HCT116 (cell line): ENCODE measurements at regions not wholly inside any gene's neighbourhood (a gene's known extent, or its start where the extent isn't known, plus 50 kb on each side); places are given as distances from the start of the nearest gene placed in this dataset.

ENCODE experiments used
- ATAC-seq: fragments of 200-7000 bp; cut with Tn5 transposase; 2 replicates; pipeline ENCODE4 v1.9.1; 2020; ENCODE audit warnings: mild to moderate bottlenecking, moderate library complexity
- BruUV-seq: library from RNA; stranded (reverse); fragments of 400-500 nt; replicated peaks from 2 replicates; lab custom pipeline; 2021; lab: Mats Ljungman, UMichigan
- CTCF ChIA-PET: fragments of 300-600 bp; sonication (Branson Sonifier 250); formaldehyde crosslinking; loops from one replicate; lab custom pipeline; 2021; ENCODE audit warnings: antibody characterized with exemption; lab: Charles Lee
- POLR2A ChIA-PET: fragments of 300-600, 350-600 bp; sonication (Branson Sonifier 250); formaldehyde crosslinking; loops from one replicate; lab custom pipeline; 2021; ENCODE audit warnings: antibody characterized with exemption; lab: Charles Lee
- RAD21 ChIA-PET, 2 experiments: fragments of 300-600 bp; sonication (Branson Sonifier 250); formaldehyde crosslinking; loops; one replicate each; lab custom pipeline; 2023; ENCODE audit warnings: low total read pairs in 2 of 2; ENCODE audit not compliant: uncharacterized antibody in 2 of 2, unreplicated experiment in 2 of 2, low non-redundant PET in 1 of 2; lab: Charles Lee
- DNase-seq: peaks from one replicate; pipeline ENCODE4 v3.0.0-alpha.2; 2010; ENCODE audit warnings: low read depth, low spot score
- H2AFZ ChIP-seq: fragments of 200-600 bp; shearing (Covaris generic), sonication (generic); 2 replicates; pipeline ENCODE4 v1.6.1; 2017; ENCODE audit warnings: low read depth, mixed run types, mixed read lengths, antibody characterized with exemption, low read length; ENCODE audit not compliant: poor library complexity, severe bottlenecking
- H3K27ac ChIP-seq: 2 replicates; pipeline ENCODE4 v1.5.1; 2012; ENCODE audit warnings: low read depth, low read length
- H3K27me3 ChIP-seq: fragments of 200-600 bp; sonication (generic); 2 replicates; pipeline ENCODE4 v1.6.1; 2016; ENCODE audit warnings: mixed run types, low read length, mixed read lengths; ENCODE audit not compliant: insufficient read depth
- H3K36me3 ChIP-seq, 2 experiments: fragments of 200-500 bp in 1 of 2; fragments of 200-600 bp in 1 of 2; sonication (Bioruptor generic) in 1 of 2; sonication (generic) in 1 of 2; 2 replicates each; pipeline versions ENCODE4 v1.5.1 to v1.6.1; 2014 to 2016; ENCODE audit warnings: low read length in 2 of 2, inconsistent platforms in 1 of 2, mixed read lengths in 1 of 2, mixed run types in 1 of 2; ENCODE audit not compliant: insufficient read depth in 2 of 2, control insufficient read depth in 1 of 2
- H3K4me1 ChIP-seq, 2 experiments: fragments of 200-600 bp in 1 of 2; sonication (generic) in 1 of 2; 2 replicates each; pipeline versions ENCODE4 v1.5.1 to v1.6.1; 2012 to 2017; ENCODE audit warnings: low read length in 2 of 2, inconsistent platforms in 1 of 2, mild to moderate bottlenecking in 1 of 2, mixed read lengths in 1 of 2, mixed run types in 1 of 2, moderate library complexity in 1 of 2; ENCODE audit not compliant: insufficient read depth in 2 of 2, control insufficient read depth in 1 of 2
- H3K4me2 ChIP-seq: fragments of 200-600 bp; sonication (generic); 2 replicates; pipeline ENCODE4 v1.6.1; 2017; ENCODE audit warnings: mixed run types, low read length, mixed read lengths
- H3K4me3 ChIP-seq, 2 experiments: fragments of 200-600 bp in 1 of 2; sonication (generic) in 1 of 2; replicated peaks in 1 of 2; 2 replicates each; pipeline ENCODE4 v1.5.1; 2011 to 2016; ENCODE audit warnings: low read length in 2 of 2, control low read depth in 1 of 2, low read depth in 1 of 2, mild to moderate bottlenecking in 1 of 2, mixed read lengths in 1 of 2, mixed run types in 1 of 2
- H3K79me2 ChIP-seq: fragments of 200-600 bp; sonication (generic); 2 replicates; pipeline ENCODE4 v1.6.1; 2017; ENCODE audit warnings: mild to moderate bottlenecking, mixed run types, low read length, moderate library complexity, mixed read lengths; ENCODE audit not compliant: insufficient read depth
- H3K9ac ChIP-seq: fragments of 200-600 bp; sonication (generic); 2 replicates; pipeline ENCODE4 v1.6.1; 2016; ENCODE audit warnings: low read length, mixed read lengths
- H3K9me2 ChIP-seq: fragments of 200-600 bp; sonication (generic), shearing (Covaris generic); 2 replicates; pipeline ENCODE4 v1.6.1; 2017; ENCODE audit warnings: mixed run types, mild to moderate bottlenecking, moderate library complexity; ENCODE audit not compliant: insufficient read depth
- H3K9me3 ChIP-seq, 2 experiments: fragments of 200-500 bp in 1 of 2; fragments of 200-600 bp in 1 of 2; sonication (Bioruptor generic) in 1 of 2; sonication (generic) in 1 of 2; 2 replicates each; pipeline ENCODE4 v1.6.1; 2014 to 2017; ENCODE audit warnings: low read length in 2 of 2, mixed read lengths in 2 of 2, inconsistent platforms in 1 of 2, low read depth in 1 of 2, mild to moderate bottlenecking in 1 of 2, mixed run types in 1 of 2, moderate library complexity in 1 of 2; ENCODE audit not compliant: control insufficient read depth in 1 of 2, insufficient read depth in 1 of 2
- H4K20me1 ChIP-seq: fragments of 200-600 bp; sonication (generic), shearing (Covaris generic); 2 replicates; pipeline ENCODE4 v1.6.1; 2017; ENCODE audit warnings: mixed run types, mild to moderate bottlenecking, moderate library complexity; ENCODE audit not compliant: insufficient read depth
- CBX3 ChIP-seq: IDR thresholded peaks from 2 replicates; pipeline ENCODE4 v1.6.1; 2012; ENCODE audit warnings: low read depth
- CEBPB ChIP-seq: IDR thresholded peaks from 2 replicates; pipeline ENCODE4 v1.6.1; 2012; ENCODE audit warnings: low read depth
- CTCF ChIP-seq, 3 experiments: fragments of 200-600 bp in 1 of 3; sonication (generic) in 1 of 3; IDR thresholded peaks in 2 of 3; conservative IDR thresholded peaks in 1 of 3; 2 replicates each; pipeline ENCODE4 v1.5.1; 2012 to 2017; ENCODE audit warnings: low read depth in 2 of 3, low read length in 2 of 3, antibody characterized with exemption in 1 of 3, borderline replicate concordance in 1 of 3, control low read depth in 1 of 3, mild to moderate bottlenecking in 1 of 3, mixed read lengths in 1 of 3, mixed run types in 1 of 3, moderate library complexity in 1 of 3; ENCODE audit not compliant: insufficient read depth in 1 of 3
- EGR1 ChIP-seq: IDR thresholded peaks from 2 replicates; pipeline ENCODE4 v1.6.1; 2012; ENCODE audit warnings: low read depth
- ELF1 ChIP-seq: IDR thresholded peaks from 2 replicates; pipeline ENCODE4 v1.6.1; 2012; ENCODE audit warnings: low read depth, borderline replicate concordance
- EZH2phosphoT487 ChIP-seq: fragments of 200-600 bp; IDR thresholded peaks from 2 replicates; pipeline ENCODE4 v1.6.1; 2018; ENCODE audit warnings: antibody characterized with exemption, borderline replicate concordance
- FOSL1 ChIP-seq: IDR thresholded peaks from 2 replicates; pipeline ENCODE4 v1.6.1; 2012; ENCODE audit warnings: low read depth
- JUND ChIP-seq: IDR thresholded peaks from 2 replicates; pipeline ENCODE4 v1.6.1; 2012
- MAX ChIP-seq: IDR thresholded peaks from 2 replicates; pipeline ENCODE4 v1.6.1; 2012
- POLR2A ChIP-seq: IDR thresholded peaks from 2 replicates; pipeline ENCODE4 v1.7.0; 2011; ENCODE audit warnings: borderline replicate concordance; ENCODE audit not compliant: insufficient read depth, insufficient read length; ENCODE audit errors: extremely low read depth
- POLR2AphosphoS5 ChIP-seq: IDR thresholded peaks from 2 replicates; pipeline ENCODE4 v1.6.1; 2011; ENCODE audit warnings: mild to moderate bottlenecking, low read depth, low read length, moderate library complexity
- RAD21 ChIP-seq: IDR thresholded peaks from 2 replicates; pipeline ENCODE4 v1.6.1; 2012; ENCODE audit warnings: low read depth, mild to moderate bottlenecking
- REST ChIP-seq: IDR thresholded peaks from 2 replicates; pipeline ENCODE4 v1.6.1; 2012; ENCODE audit warnings: low read depth
- SIN3A ChIP-seq: IDR thresholded peaks from 2 replicates; pipeline ENCODE4 v1.6.1; 2012; ENCODE audit warnings: low read depth
- SP1 ChIP-seq: IDR thresholded peaks from 2 replicates; pipeline ENCODE4 v1.6.1; 2012; ENCODE audit warnings: low read depth
- SRF ChIP-seq: IDR thresholded peaks from 2 replicates; pipeline ENCODE4 v1.6.1; 2012; ENCODE audit warnings: low read depth
- TCF7L2 ChIP-seq: IDR thresholded peaks from 2 replicates; pipeline ENCODE4 v1.7.0; 2011; ENCODE audit warnings: borderline replicate concordance, inconsistent platforms; ENCODE audit not compliant: insufficient read depth, insufficient read length; ENCODE audit errors: extremely low read depth
- ZFX ChIP-seq: fragments of 450-650 bp; IDR thresholded peaks from 2 replicates; pipeline ENCODE4 v1.6.1; 2017
- intact Hi-C: fragments of 100-400 bp; cut with micrococcal nuclease; formaldehyde crosslinking; loops from 2 replicates; pipeline ENCODE4 v1.10.0; 2022
- TF ChIP-seq, protein P1 (sequence below): IDR thresholded peaks from 2 replicates; pipeline ENCODE4 v1.6.1; 2012

DNA sequence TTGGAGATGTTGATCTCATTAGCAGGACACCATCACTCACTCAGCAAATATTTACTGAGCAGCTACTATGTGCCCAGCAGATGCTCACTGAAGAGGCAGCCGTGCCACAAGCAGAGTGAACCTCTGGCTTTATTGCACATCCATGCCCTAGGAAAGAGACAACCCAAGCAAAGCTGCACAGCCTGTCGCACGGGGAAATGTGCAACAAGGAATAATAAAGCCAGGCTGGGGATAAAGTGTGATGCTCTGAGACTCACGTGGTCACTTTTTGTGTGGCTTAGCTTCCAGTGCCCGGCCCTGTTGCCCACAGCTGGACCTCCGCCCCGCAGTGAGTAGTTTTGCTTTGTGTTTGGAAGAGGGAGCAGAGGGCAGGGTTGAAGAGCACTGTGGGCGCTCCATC lies 130.4 kb upstream of the CDH4 start:
- no peaks in the 10 kb centered on the region for H3K9me2 ChIP-seq
- H3K36me3 ChIP-seq, result no peaks in the 10 kb centered on the region
- H3K27me3 ChIP-seq, result no peaks in the 10 kb centered on the region
- ATAC-seq, result no peak
- H3K79me2 ChIP-seq, result no peaks in the 10 kb centered on the region
- no peak overlapping the region for H3K4me2 ChIP-seq
- intact Hi-C loops, result no loop called here
- H2AFZ ChIP-seq, result no peak overlapping the region
- H3K9me3 ChIP-seq, result peaks cover 4 to 21% of the 10 kb centered on the region in 2 experiments; a peak in 2 of 4 replicates
- ChIA-PET CTCF (no interaction called here), POLR2A (no interaction called here), RAD21 (no interaction called here)
- no peak overlapping the region for H3K9ac ChIP-seq
- H3K4me3 ChIP-seq, result no peak overlapping the region
- H3K4me1 ChIP-seq, result no peaks in the 10 kb centered on the region
- H4K20me1 ChIP-seq, result no peaks in the 10 kb centered on the region
- no TSS peak for BruUV-seq
- TF ChIP-seq EGR1, result no peak
- TF ChIP-seq POLR2A, result no peak
- TF ChIP-seq REST, result no peak
- TF ChIP-seq CBX3, result no peak
- no peak for TF ChIP-seq MAX
- no peak for TF ChIP-seq SRF
- TF ChIP-seq FOSL1, result no peak
- no peak for TF ChIP-seq CEBPB
- TF ChIP-seq RAD21, result no peak
- no peak for TF ChIP-seq SIN3A
- TF ChIP-seq ELF1, result no peak
- no peak for TF ChIP-seq SP1
- TF ChIP-seq EZH2phosphoT487, result no peak
- TF ChIP-seq CTCF (IDR thresholded peaks at IDR 0.05 in 2 of 3, conservative IDR thresholded peaks at IDR 0.05 in 1 of 3; ENCODE audit: borderline replicate concordance in 1 of 3, insufficient read depth in 1 of 3, low read depth in 2 of 3, low read length in 2 of 3), result no peak
- TF ChIP-seq TCF7L2, result no peak
- TF ChIP-seq, protein P1, sequence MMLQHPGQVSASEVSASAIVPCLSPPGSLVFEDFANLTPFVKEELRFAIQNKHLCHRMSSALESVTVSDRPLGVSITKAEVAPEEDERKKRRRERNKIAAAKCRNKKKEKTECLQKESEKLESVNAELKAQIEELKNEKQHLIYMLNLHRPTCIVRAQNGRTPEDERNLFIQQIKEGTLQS, result no peak
- TF ChIP-seq ZFX, result no peak
- TF ChIP-seq POLR2AphosphoS5, result no peak
- no peak for TF ChIP-seq JUND
- no peak overlapping the region for H3K27ac ChIP-seq
- DNase-seq, result no peak
